ENCODE measurements at regions not wholly inside any gene's neighbourhood (a gene's known extent, or its start where the extent isn't known, plus 50 kb on each side); places are given as distances from the start of the nearest gene placed in this dataset.
"Not testable (repeated sequence)": the region's sequence is repeated elsewhere in the genome, so short reads cannot be mapped to it uniquely, and the experiment has no call there.

GRCh38 chr6:80586242-80586641 lies 479.8 kb downstream of the BCKDHB start:
- H3K27ac ChIP-seq = no peak overlapping the region
- TF ChIP-seq ZFX (IDR thresholded peaks at IDR 0.05; ENCODE audit: borderline replicate concordance) = no peak
- no peak for TF ChIP-seq CTCF (IDR thresholded peaks at IDR 0.05)

- TF ChIP-seq CTCF (IDR thresholded peaks at IDR 0.05) = no peak
- TF ChIP-seq ZFX (IDR thresholded peaks at IDR 0.05; ENCODE audit: borderline replicate concordance) = no peak
- no peak overlapping the region for H3K27ac ChIP-seq
Observed at GRCh38 chr6:80579391-80580023, 473.0 kb downstream of the BCKDHB start.

- not testable (repeated sequence) for H3K27ac ChIP-seq
Observed at GRCh38 chr6:80573320-80573719, 466.8 kb downstream of the BCKDHB start.

GRCh38 chr6:80566361-80566760 lies 459.9 kb downstream of the BCKDHB start:
- H3K27ac ChIP-seq = no peak overlapping the region
- TF ChIP-seq ZFX (IDR thresholded peaks at IDR 0.05; ENCODE audit: borderline replicate concordance) = no peak
- no peak for TF ChIP-seq CTCF (IDR thresholded peaks at IDR 0.05)

GRCh38 chr6:80553071-80553740 lies 446.7 kb downstream of the BCKDHB start:
- TF ChIP-seq CTCF (IDR thresholded peaks at IDR 0.05) (no peak), ZFX (IDR thresholded peaks at IDR 0.05; ENCODE audit: borderline replicate concordance) (no peak)
- H3K27ac ChIP-seq = no peak overlapping the region

- no peak overlapping the region for H3K27ac ChIP-seq
- no peak for TF ChIP-seq ZFX (IDR thresholded peaks at IDR 0.05; ENCODE audit: borderline replicate concordance)
- no peak for TF ChIP-seq CTCF (IDR thresholded peaks at IDR 0.05)
Observed at GRCh38 chr6:80550748-80551147, 444.3 kb downstream of the BCKDHB start.

- no peak overlapping the region for H3K27ac ChIP-seq
- TF ChIP-seq CTCF (IDR thresholded peaks at IDR 0.05) (no peak), ZFX (IDR thresholded peaks at IDR 0.05; ENCODE audit: borderline replicate concordance) (no peak)
Observed at GRCh38 chr6:80550281-80550680, 443.8 kb downstream of the BCKDHB start.

Measured in 22Rv1 (cell line).